COLO668 (cell line): ENCODE measurements at regions not wholly inside any gene's neighbourhood (a gene's known extent, or its start where the extent isn't known, plus 50 kb on each side); places are given as distances from the start of the nearest gene placed in this dataset.

Experiments
- DNase-seq: peaks from one replicate; lab custom pipeline; 2025; ENCODE audit not compliant: unreplicated experiment; lab: John Stamatoyannopoulos, UW

- no peak for DNase-seq
Measured at GRCh38 chr12:115598871-115599811, 678.4 kb downstream of the MED13L start.

- DNase-seq: no peak
Measured at GRCh38 chr12:115597157-115597712, 680.3 kb downstream of the MED13L start.

- no peak for DNase-seq
Measured at GRCh38 chr12:115588131-115588530, 689.4 kb downstream of the MED13L start.

GRCh38 chr12:115584156-115584555 lies 693.3 kb downstream of the MED13L start:
- no peak for DNase-seq

- no peak for DNase-seq
Measured at GRCh38 chr12:115583591-115583990, 693.9 kb downstream of the MED13L start.

GRCh38 chr12:115577401-115577800 lies 700.1 kb downstream of the MED13L start:
- DNase-seq: no peak

GRCh38 chr12:115574826-115575225 lies 702.7 kb downstream of the MED13L start:
- DNase-seq: no peak

GRCh38 chr12:115572440-115572839 lies 705.1 kb downstream of the MED13L start:
- DNase-seq: no peak

- no peak for DNase-seq
Measured at GRCh38 chr12:115571446-115571845, 706.0 kb downstream of the MED13L start.

GRCh38 chr12:115571027-115571426 lies 706.5 kb downstream of the MED13L start:
- DNase-seq: no peak

- DNase-seq: no peak
Measured at GRCh38 chr12:115570069-115570777, 707.3 kb downstream of the MED13L start.

- DNase-seq: no peak
Measured at GRCh38 chr12:115569345-115570068, 708.0 kb downstream of the MED13L start.

- no peak for DNase-seq
Measured at GRCh38 chr12:115558281-115558680, 719.2 kb downstream of the MED13L start.

GRCh38 chr12:115553622-115554021 lies 723.9 kb downstream of the MED13L start:
- no peak for DNase-seq

- no peak for DNase-seq
Measured at GRCh38 chr12:115543269-115543668, 734.2 kb downstream of the MED13L start.

GRCh38 chr12:115542656-115543055 lies 734.8 kb downstream of the MED13L start:
- no peak for DNase-seq

GRCh38 chr12:115541891-115542421 lies 735.5 kb downstream of the MED13L start:
- no peak for DNase-seq

- DNase-seq: no peak
Measured at GRCh38 chr12:115528466-115528865, 749.0 kb downstream of the MED13L start.

- DNase-seq: no peak
Measured at GRCh38 chr12:115521771-115522409, 755.6 kb downstream of the MED13L start.

- DNase-seq: no peak
Measured at GRCh38 chr12:115519887-115520286, 757.6 kb downstream of the MED13L start.
